HG02759 (cell line): ENCODE measurements at regions not wholly inside any gene's neighbourhood (a gene's known extent, or its start where the extent isn't known, plus 50 kb on each side); places are given as distances from the start of the nearest gene placed in this dataset.
A peak's percentile ranks its signal among the peaks of the same experiment; 100 is the strongest.

Experiments
- ATAC-seq: cut with Tn5 transposase; IDR thresholded peaks from one replicate; pipeline ENCODE4 v1.9.1; 2021; ENCODE audit warnings: mild to moderate bottlenecking, moderate library complexity; ENCODE audit not compliant: unreplicated experiment

GRCh38 chr12:125470838-125471783 is 405.9 kb downstream of the AACS start:
- peak; percentile 63 for ATAC-seq

- ATAC-seq, result no peak
These were observed 408.3 kb downstream of the AACS start for GRCh38 chr12:125473501-125473900.

- ATAC-seq, result no peak
These were observed 422.1 kb downstream of the AACS start for GRCh38 chr12:125487336-125487735.

- ATAC-seq, result no peak
These were observed 426.3 kb downstream of the AACS start for GRCh38 chr12:125491553-125491952.

GRCh38 chr12:125492354-125493270 is 427.4 kb downstream of the AACS start:
- no peak for ATAC-seq

GRCh38 chr12:125493704-125494308 is 428.6 kb downstream of the AACS start:
- no peak for ATAC-seq

GRCh38 chr12:125503128-125503527 is 437.9 kb downstream of the AACS start:
- ATAC-seq, result no peak

GRCh38 chr12:125509195-125509594 is 444.0 kb downstream of the AACS start:
- no peak for ATAC-seq

GRCh38 chr12:125512541-125513298 is 447.5 kb downstream of the AACS start:
- no peak for ATAC-seq

- ATAC-seq, result no peak
These were observed 450.7 kb downstream of the AACS start for GRCh38 chr12:125515887-125516286.

- no peak for ATAC-seq
These were observed 452.8 kb downstream of the AACS start for GRCh38 chr12:125518074-125518473.

- ATAC-seq, result no peak
These were observed 453.9 kb downstream of the AACS start for GRCh38 chr12:125519026-125519651.

GRCh38 chr12:125525879-125526278 is 460.6 kb downstream of the AACS start:
- ATAC-seq, result no peak

GRCh38 chr12:125528281-125528680 is 463.0 kb downstream of the AACS start:
- ATAC-seq, result no peak

- ATAC-seq, result no peak
These were observed 465.0 kb downstream of the AACS start for GRCh38 chr12:125530201-125530600.

- ATAC-seq, result no peak
These were observed 465.6 kb downstream of the AACS start for GRCh38 chr12:125530876-125531275.

- ATAC-seq, result no peak
These were observed 466.3 kb downstream of the AACS start for GRCh38 chr12:125531574-125531973.

GRCh38 chr12:125533434-125534029 is 468.3 kb downstream of the AACS start:
- ATAC-seq, result peak; percentile 84

- no peak for ATAC-seq
These were observed 473.4 kb downstream of the AACS start for GRCh38 chr12:125538401-125539199.
